MM.1S (cell line): ENCODE measurements at regions not wholly inside any gene's neighbourhood (a gene's known extent, or its start where the extent isn't known, plus 50 kb on each side); places are given as distances from the start of the nearest gene placed in this dataset.

Source experiments
- CTCF ChIP-seq: fragments of 300-600 bp; sonication (generic); IDR thresholded peaks from 2 replicates; pipeline ENCODE4 v1.5.1; 2016; ENCODE audit warnings: antibody characterized with exemption, low read length, mixed read lengths
- EZH2phosphoT487 ChIP-seq: fragments of 300-600 bp; sonication (generic); IDR thresholded peaks from 2 replicates; pipeline ENCODE4 v1.6.1; 2018; ENCODE audit warnings: antibody characterized with exemption, low read length

GRCh38 chr2:19250906-19251305 is 107.5 kb downstream of the OSR1 start:
- TF ChIP-seq CTCF (no peak), EZH2phosphoT487 (no peak)
